ENCODE measurements at regions not wholly inside any gene's neighbourhood (a gene's known extent, or its start where the extent isn't known, plus 50 kb on each side); places are given as distances from the start of the nearest gene placed in this dataset.
"Not testable (repeated sequence)": the region's sequence is repeated elsewhere in the genome, so short reads cannot be mapped to it uniquely, and the experiment has no call there.

DNA sequence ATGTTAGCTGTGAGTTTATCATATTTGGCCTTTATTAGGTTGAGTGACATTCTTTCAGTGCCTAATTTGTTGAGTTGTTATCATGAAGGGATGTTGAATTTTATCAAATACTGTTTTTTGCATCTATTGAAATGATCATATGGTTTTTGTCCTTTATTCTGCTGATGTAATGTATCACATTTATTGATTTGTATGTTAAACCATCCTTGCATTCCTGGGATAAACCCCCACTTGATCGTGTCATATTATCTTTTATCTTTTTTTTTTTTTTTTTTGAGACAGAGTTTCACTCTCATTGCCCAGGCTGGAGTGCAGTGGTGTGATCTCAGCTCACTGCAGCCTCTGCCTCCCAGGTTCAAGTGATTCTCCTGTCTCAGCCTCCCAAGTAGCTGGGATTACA lies 51.9 kb upstream of the MFGE8 start:
- H3K27me3 ChIP-seq, H3K4me1 ChIP-seq, H3K4me3 ChIP-seq, H3K27ac ChIP-seq, ATAC-seq, H3K36me3 ChIP-seq: not testable (repeated sequence)
- peaks cover 0 to 30% (median 2%) of the 10 kb centered on the region in 3 donors for H3K9me3 ChIP-seq
- WGBS, 2 donors (ENCODE audit: low coverage in 1 of 2), result 92% methylated on average over 1 of the region's 1 CpG; no CpG with 5 or more reads in 1 of the 2 donors

DNA sequence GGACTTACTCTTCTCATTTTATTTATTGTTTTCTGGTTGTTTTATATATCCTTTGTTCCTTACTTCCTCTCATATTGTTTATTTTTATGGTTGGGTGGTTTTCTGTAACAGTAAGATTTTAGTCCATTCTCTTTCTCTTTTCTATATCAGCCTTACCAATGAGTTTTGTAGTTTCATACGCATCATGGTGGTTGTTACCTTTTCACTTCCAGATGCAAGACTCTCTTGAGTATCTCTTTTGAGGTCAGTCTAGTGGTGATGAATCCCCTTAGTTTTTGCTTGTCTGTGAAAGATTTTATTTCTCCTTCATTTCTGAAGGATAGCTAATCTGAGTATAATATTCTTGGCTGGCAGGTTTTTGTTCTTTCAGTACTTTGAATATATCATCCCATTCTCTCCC lies 57.1 kb upstream of the MFGE8 start:
- no peak overlapping the region for H3K4me3 ChIP-seq
- TF ChIP-seq POLR2A (IDR thresholded peaks at IDR 0.05), result no peak
- no peak for TF ChIP-seq EP300 (IDR thresholded peaks at IDR 0.05)
- TF ChIP-seq POLR2AphosphoS5 (IDR thresholded peaks at IDR 0.05), result no peak
- TF ChIP-seq, protein P1, sequence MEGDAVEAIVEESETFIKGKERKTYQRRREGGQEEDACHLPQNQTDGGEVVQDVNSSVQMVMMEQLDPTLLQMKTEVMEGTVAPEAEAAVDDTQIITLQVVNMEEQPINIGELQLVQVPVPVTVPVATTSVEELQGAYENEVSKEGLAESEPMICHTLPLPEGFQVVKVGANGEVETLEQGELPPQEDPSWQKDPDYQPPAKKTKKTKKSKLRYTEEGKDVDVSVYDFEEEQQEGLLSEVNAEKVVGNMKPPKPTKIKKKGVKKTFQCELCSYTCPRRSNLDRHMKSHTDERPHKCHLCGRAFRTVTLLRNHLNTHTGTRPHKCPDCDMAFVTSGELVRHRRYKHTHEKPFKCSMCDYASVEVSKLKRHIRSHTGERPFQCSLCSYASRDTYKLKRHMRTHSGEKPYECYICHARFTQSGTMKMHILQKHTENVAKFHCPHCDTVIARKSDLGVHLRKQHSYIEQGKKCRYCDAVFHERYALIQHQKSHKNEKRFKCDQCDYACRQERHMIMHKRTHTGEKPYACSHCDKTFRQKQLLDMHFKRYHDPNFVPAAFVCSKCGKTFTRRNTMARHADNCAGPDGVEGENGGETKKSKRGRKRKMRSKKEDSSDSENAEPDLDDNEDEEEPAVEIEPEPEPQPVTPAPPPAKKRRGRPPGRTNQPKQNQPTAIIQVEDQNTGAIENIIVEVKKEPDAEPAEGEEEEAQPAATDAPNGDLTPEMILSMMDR (IDR thresholded peaks at IDR 0.05), result no peak
- 71 to 86% methylated on average over 1 of the region's 1 CpG for WGBS, 2 donors (ENCODE audit: low coverage in 1 of 2)
- ATAC-seq, result no peak
- H3K4me1 ChIP-seq, result no peaks in the 10 kb centered on the region
- H3K27ac ChIP-seq, result no peak overlapping the region
- H3K36me3 ChIP-seq, result no peaks in the 10 kb centered on the region
- peaks cover 0 to 18% (median 0%) of the 10 kb centered on the region in 3 donors for H3K9me3 ChIP-seq
- no peaks in the 10 kb centered on the region for H3K27me3 ChIP-seq

DNA sequence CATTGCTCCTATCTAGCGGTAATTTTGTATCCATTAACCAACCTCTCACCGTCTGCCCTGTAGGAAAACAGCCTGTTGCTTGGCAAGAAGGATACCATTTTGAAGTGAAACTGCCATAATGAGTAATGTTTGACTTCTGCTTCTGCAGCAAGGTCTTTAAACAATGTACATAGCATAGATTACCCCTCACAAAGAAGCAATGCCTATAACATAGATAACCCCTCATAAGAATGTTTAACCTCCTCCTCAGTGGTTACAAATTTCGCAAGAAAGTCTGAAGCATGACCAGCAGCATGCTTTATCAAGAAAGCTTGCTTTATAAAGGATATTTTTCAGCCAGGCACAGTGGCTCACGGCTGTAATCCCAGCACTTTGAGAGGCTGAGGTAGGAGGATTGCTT lies 61.2 kb upstream of the MFGE8 start:
- Histone ChIP-seq H3K4me3 (no peak overlapping the region), H3K36me3 (no peaks in the 10 kb centered on the region), H3K27me3 (peaks cover 3% of the 10 kb centered on the region), H3K9me3 (peaks cover 0 to 10% (median 0%) of the 10 kb centered on the region in 3 donors), H3K27ac (no peak overlapping the region), H3K4me1 (no peaks in the 10 kb centered on the region)
- TF ChIP-seq, protein P1 (IDR thresholded peaks at IDR 0.05), result no peak
- TF ChIP-seq EP300 (IDR thresholded peaks at IDR 0.05), result no peak
- TF ChIP-seq POLR2A (IDR thresholded peaks at IDR 0.05), result no peak
- no peak for TF ChIP-seq POLR2AphosphoS5 (IDR thresholded peaks at IDR 0.05)
- WGBS, 2 donors (ENCODE audit: low coverage in 1 of 2), result 33 to 51% methylated on average over 3 to 4 of the region's 4 CpGs
- no peak for ATAC-seq

DNA sequence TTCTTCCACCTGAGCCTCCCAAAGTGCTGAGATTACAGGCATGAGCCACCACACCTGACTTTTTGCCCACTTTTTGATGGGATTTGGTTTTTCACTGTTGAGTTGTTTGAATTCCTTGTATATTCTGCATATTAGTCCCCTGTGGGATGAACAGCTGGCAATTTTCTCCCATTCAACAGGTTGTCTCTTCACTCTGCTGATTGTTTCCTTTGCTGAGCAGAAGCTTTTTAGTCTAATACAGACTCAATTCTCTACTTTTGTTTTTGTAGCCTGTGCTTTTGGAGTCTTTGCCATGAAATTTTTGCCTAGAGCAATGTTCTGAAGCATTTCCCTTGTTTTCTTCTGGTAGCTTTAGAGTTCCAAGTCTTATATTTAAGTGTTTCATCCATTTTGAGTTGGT lies 62.7 kb upstream of the MFGE8 start:
- no peak for ATAC-seq
- H3K9me3 ChIP-seq, result peaks cover 0 to 4% (median 0%) of the 10 kb centered on the region in 3 donors
- H3K27ac ChIP-seq, result no peak overlapping the region
- peaks cover 3% of the 10 kb centered on the region for H3K27me3 ChIP-seq
- no peak overlapping the region for H3K4me3 ChIP-seq
- H3K4me1 ChIP-seq, result no peaks in the 10 kb centered on the region
- H3K36me3 ChIP-seq, result no peaks in the 10 kb centered on the region
- TF ChIP-seq, protein P1 (IDR thresholded peaks at IDR 0.05), result no peak
- TF ChIP-seq POLR2AphosphoS5 (IDR thresholded peaks at IDR 0.05), result no peak
- no peak for TF ChIP-seq EP300 (IDR thresholded peaks at IDR 0.05)
- no peak for TF ChIP-seq POLR2A (IDR thresholded peaks at IDR 0.05)

DNA sequence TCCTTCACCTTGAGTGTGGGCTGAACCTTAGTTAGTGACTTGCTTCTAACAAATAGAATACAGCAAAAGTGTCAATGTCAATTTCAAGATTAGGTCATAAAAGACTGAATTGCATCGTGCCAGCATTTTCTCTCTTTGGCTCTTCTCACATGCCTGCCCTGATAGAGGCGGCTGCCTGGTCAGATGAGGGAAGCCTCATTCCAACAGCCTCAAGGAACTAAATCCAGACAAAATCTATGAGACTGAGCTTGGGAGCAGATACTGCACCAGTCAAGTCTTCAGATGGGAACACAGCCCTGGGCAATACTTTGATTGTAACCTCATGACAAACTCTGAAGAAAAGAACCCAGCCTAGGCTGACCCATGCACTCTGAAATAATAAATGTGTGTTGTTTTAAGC lies 63.5 kb upstream of the MFGE8 start:
- no peak overlapping the region for H3K4me3 ChIP-seq
- no peak overlapping the region for H3K27ac ChIP-seq
- ATAC-seq, result no peak
- peaks cover 3% of the 10 kb centered on the region for H3K27me3 ChIP-seq
- H3K4me1 ChIP-seq, result no peaks in the 10 kb centered on the region
- no peaks in the 10 kb centered on the region for H3K36me3 ChIP-seq
- 86% methylated on average over 2 of the region's 2 CpGs; no CpG with 5 or more reads in 1 of the 2 donors for WGBS, 2 donors (ENCODE audit: low coverage in 1 of 2)
- no peak for TF ChIP-seq POLR2A (IDR thresholded peaks at IDR 0.05)
- no peaks in the 10 kb centered on the region for H3K9me3 ChIP-seq

DNA sequence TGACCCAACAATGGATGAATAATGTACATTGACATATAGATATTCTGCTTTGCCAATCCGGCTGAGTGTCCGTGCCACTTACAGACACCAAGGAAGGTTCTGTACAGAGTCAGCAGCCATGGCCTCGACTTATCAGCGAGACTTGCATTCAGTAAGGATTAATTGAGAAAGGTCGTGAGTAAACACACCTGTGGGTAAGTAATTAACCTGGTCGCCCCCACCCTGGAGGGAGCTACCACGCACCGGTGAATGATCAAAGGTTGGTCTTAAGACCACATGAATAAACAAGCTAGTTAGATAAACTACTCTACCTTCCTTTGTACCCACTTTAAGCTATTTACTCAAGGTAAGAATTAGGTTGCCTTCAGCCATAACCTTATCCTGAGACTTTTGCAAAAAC lies 66.5 kb upstream of the MFGE8 start:
- Histone ChIP-seq H3K36me3 (no peaks in the 10 kb centered on the region), H3K4me3 (no peak overlapping the region), H3K9me3 (no peaks in the 10 kb centered on the region), H3K27ac (no peak overlapping the region), H3K4me1 (peaks cover 0 to 8% (median 0%) of the 10 kb centered on the region in 3 donors), H3K27me3 (peaks cover 3% of the 10 kb centered on the region)
- TF ChIP-seq EP300 (IDR thresholded peaks at IDR 0.05) (no peak), POLR2AphosphoS5 (IDR thresholded peaks at IDR 0.05) (no peak), POLR2A (IDR thresholded peaks at IDR 0.05) (no peak)
- TF ChIP-seq, protein P1 (IDR thresholded peaks at IDR 0.05), result no peak
- no peak for ATAC-seq
- 76% methylated on average over 4 of the region's 8 CpGs; no CpG with 5 or more reads in 1 of the 2 donors for WGBS, 2 donors (ENCODE audit: low coverage in 1 of 2)
